GM21423 (cell line): ENCODE measurements at regions not wholly inside any gene's neighbourhood (a gene's known extent, or its start where the extent isn't known, plus 50 kb on each side); places are given as distances from the start of the nearest gene placed in this dataset.
"Not testable (repeated sequence)": the region's sequence is repeated elsewhere in the genome, so short reads cannot be mapped to it uniquely, and the experiment has no call there.

ENCODE experiments used
- ATAC-seq: cut with Tn5 transposase; IDR thresholded peaks from one replicate; pipeline ENCODE4 v1.9.1; 2021; ENCODE audit warnings: mild to moderate bottlenecking, moderate library complexity; ENCODE audit not compliant: unreplicated experiment

DNA sequence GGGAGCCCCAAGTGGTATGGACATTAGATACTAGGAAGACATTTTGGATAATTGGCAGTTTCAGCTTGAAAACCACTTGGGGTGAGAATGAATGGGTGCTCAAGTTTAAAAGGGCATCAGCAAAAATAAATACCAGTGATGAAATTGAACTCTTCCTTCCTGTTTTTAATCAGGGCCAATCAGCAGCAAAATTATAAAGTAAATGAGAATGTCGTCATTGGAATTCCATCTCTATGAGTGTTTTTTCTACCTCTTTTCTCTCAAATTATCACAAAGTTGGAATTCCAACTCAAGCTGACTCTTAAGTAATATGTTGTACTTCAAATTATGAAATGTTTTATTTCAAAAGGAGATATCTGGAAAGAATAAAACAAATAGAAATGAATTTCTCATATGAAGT, 730.6 kb downstream of the METTL15 start:
- ATAC-seq = no peak

- no peak for ATAC-seq
These were observed 729.4 kb downstream of the METTL15 start for GRCh38 chr11:28837599-28837998.

DNA sequence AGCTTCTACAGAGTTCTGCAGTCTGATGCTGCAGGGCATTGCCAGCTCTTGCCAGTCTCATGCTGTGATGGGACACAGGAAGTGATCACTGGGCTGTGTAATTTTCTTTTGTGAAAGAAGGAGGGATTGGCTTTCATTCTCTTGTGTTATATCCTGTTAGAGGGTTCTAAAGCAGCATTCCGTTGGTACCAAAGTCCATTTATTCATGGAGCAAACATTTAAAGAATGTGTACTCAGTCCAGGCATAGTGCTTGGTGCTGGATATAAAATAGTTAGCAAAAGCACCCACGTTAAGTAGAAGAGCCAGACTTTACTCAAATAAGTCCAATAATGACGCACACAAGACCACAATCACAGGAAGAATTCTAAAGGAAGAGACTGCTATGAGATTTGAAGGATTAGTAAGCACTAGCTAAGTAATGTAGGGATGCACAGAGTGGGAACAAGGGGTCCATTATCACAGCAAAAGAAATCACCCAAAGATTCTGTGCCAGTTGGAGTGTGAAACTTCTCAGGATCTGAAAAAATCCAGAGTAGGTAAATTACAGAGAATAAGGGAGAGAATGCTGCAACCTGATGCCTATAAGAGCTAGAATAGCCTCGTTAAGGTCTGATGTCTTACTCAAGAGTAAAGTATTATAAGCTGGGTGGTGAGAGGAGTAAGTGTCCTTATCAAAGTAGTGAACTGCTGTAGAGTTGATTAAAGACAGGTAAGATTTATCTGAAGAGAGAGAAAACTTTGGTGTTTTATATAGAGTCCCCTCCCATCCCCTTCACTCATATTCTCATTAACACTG, 728.3 kb downstream of the METTL15 start:
- no peak for ATAC-seq

DNA sequence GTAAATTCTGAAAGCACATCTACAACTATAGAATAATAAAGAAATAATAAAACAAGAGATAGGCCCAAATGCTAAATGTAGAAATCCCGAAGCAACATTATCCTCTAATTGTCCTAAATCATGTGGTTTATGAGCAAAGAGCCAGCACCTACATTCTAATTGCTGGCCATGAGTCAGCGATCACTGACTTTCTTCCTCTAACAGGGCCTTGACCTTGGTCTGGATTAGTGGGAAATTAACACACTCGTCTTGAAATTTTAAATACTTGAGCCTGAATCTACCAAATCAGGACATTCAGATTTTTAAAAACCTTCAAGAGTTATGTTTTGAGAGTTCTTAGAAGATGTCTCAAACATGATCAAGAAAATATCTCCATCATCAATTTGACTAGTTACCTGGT, 727.6 kb downstream of the METTL15 start:
- ATAC-seq = no peak

DNA sequence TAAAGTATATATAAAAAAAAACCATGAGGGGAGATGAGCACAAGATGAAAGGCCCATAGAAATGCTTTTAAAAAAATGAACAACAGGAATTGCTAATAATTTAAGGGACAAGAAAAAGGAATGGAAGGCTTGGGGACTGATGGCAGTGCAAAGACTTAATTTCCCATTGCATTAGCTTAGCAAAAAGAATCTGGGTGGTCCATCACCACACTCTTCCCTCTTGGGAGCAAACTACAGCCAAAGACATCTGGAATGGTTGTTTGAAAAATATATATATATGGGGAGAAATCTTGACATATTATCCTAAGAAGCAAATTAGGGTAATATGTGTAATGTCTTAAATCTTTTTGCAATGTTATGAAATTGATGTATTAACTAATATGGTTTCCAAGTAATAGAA, 727.1 kb downstream of the METTL15 start:
- ATAC-seq = no peak

DNA sequence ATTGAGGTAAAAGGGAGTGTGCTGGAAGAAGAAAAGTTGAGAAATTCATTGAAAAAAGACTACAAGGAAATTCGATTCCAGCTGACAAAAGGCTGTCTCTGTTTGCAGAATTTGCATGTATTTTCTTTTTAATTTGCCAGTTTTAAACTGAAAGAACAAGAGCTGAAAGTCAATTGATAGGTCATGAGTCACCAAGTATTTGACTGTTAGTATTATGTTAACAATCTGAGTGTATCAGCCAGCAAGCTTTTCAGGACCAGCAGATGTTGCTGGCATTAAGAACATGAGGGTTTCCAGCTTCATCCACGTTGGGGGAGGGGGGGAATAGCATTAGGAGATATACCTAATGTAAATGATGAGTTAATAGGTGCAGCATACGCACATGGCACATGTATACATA, 726.7 kb downstream of the METTL15 start:
- ATAC-seq = no peak

GRCh38 chr11:28833670-28834069, 725.5 kb downstream of the METTL15 start:
- ATAC-seq = no peak

DNA sequence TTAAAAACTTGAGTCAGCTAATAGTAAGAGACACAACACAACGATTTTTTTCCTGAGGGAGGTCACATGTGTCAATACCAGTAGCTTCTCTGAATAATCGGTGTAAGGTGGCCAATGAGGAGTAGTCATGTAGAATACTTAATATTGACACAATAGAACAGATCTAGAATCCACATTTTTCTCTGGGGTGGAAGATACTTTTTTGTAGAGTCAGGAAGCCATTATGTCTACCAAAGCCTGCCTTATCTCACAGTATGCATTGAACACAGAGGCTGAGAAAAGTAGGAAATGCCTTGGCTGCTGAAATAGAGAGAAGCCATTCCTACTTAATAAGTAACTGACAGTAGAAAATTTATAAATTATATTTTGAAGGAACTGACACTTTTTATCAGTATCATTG, 725.0 kb downstream of the METTL15 start:
- ATAC-seq = no peak

- ATAC-seq = no peak
These were observed 718.6 kb downstream of the METTL15 start for GRCh38 chr11:28826807-28827206.

DNA sequence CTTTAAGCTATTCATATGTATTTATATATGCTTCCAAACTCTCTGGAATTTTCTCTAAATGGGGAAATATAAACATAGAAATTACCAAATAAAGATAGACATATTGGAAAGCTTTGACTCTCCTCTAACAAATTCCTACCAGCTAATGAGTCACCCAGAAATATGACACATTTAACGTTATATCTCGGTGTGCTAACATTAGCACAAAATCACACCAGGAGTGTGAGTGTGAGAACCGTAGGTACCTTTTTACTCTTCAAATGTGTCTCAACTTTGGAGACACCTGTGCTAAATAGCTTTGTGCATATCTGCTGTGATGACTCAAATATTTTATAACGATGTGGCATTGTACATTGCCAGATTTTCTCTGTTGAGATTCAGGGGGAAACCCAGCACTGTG, 714.4 kb downstream of the METTL15 start:
- no peak for ATAC-seq

DNA sequence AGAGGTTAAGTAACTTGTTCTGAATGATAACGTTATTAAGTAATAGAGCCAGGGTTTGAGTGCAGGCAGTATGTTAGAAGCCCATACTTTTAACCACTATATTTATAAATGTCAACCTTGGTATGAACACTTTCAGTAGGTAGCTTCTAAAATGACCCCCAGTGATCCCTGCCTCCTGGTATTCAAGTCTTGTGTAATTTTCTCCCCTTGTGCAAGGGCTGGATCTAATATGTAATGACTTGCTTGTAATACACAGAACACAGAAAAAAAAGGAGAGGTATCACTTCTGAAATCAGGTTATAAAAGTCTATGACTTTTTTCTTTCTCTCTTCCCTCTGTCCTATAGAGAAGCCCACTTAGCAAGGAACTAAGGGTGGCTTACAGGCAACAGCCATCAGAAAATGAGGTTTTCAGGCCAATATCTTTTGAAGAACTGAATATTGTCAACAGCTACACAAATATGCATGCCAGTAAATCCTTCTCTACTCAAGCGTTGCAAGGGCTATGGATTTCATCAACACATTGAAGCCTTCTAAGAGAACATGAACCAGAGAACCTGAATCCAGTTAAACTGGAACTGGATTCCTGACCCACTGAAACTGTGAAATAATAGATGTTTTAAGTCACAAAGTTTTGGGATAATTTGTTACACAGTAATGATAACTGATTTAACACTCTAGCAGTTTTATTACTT, 712.3 kb downstream of the METTL15 start:
- no peak for ATAC-seq

DNA sequence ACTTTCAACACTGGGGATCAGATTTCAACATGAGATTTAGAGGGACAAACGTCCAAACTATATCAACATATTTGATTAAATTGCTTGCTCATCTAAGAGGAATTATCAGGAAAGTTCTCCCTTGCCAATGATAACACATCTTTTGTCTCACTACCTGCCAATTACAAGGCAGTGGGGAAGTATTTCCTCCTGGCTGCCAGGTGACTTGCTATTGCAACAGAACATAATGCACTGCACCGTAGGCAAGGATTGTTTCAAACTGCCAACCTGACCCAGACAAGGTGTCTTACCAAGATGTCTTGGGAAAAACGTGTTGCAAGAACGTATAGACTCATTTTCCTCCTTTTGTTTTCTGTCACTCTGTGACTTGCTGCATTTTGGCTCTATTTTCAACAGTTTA, 711.6 kb downstream of the METTL15 start:
- ATAC-seq = no peak

- ATAC-seq = no peak
These were observed 706.9 kb downstream of the METTL15 start for GRCh38 chr11:28815110-28815509.

DNA sequence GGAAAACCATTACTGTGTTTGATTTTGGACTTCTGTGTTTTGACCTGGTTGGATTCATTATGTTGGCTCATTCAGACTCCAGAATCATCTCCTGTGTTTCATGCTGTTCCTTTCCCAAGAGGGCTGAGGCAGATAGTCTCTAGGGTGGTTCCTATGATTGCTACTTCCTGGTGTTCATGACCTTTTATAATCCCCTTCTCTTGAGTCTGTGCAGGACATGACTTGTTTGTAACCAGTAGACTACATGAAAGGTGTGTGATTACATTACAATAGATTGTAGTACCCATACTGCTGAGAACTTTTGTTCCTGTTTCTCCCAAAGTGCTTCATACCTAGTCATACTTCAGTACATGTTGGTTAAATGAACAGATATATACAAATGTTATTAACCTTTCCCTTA, 700.6 kb downstream of the METTL15 start:
- ATAC-seq = no peak

- no peak for ATAC-seq
These were observed 691.1 kb downstream of the METTL15 start for GRCh38 chr11:28799316-28799715.

DNA sequence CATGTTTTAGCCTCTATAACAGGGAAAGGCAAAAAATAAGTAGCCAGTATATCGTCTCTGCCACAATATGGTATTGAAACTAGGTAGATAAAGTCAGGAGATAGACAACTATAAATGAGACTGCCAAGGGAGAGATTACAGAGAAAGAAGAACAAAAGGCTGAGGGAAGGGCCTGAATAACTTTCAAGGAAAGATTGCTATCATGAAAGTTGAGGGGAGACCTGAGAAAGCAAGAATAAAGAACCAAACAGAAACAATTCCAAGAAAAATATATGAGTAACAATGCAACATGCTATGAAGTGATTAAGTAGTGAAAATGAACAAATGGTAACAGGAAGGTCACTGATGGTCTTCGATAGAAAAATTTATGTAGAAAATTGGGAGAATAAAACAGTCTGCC, 690.1 kb downstream of the METTL15 start:
- no peak for ATAC-seq

DNA sequence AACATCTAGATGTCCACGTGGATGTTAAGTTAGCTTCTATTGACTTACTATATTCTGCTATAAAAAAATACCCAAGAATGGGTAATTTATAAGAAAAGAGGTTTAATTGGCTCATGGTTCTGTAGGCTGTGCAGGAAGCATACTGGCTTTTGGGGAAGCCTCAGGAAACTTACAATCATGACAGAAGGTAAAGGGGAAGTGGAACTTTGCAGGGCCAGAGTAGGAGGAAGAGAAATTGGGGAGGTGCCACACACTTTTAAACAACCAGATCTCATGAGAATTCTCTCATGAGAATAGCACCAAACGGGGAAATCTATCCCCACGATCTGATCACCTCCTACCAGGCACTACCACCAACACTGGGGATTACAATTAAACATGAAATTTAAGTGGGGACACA, 689.3 kb downstream of the METTL15 start:
- no peak for ATAC-seq

- no peak for ATAC-seq
These were observed 686.2 kb downstream of the METTL15 start for GRCh38 chr11:28794405-28794804.

DNA sequence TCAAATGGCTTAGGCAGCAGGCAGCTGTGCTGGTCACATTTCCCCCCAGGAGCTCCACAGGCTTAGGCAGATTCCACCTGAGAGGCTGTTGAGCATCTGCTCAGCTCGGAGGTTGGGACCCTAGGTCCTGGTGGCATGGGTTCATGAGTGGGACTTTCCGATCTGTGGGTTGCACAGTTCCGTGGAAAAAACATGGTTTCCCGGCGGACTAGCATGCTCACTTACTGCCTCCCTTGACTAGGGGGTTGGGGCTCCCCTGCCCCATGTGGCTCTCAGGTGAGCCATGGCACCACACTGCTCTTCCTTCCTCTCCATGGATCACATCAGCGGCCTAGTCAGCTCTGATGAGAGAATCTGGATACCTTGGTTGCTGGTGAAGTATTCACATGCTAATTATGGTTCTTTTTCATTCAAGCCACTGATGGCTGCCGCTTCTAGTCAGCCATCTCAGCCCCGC, 685.1 kb downstream of the METTL15 start:
- no peak for ATAC-seq

DNA sequence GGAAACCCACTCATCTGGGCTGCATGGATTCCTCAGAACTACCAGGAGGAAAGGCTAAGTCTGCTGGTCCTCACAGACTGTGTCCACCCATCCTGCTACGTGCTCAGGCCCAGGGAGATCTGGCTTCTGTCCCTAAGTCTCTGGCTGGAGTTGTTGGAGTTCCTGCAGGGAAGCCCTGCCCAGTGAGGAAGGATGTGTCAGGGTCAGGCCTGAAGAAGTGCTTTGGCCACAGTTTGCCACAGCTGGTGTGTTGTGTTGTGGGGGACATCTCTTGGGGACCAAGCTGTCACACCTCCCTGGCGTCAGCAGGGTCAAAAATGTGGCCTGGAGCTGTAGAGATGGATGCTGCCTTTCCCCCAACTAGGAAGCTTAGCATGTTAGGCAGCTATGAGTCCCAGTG, 684.7 kb downstream of the METTL15 start:
- ATAC-seq = no peak

- not testable (repeated sequence) for ATAC-seq
These were observed 679.7 kb downstream of the METTL15 start for GRCh38 chr11:28787897-28788296.

GRCh38 chr11:28777126-28777525, 668.9 kb downstream of the METTL15 start:
- no peak for ATAC-seq
